SH-SY5Y (cell line): ENCODE measurements at regions not wholly inside any gene's neighbourhood (a gene's known extent, or its start where the extent isn't known, plus 50 kb on each side); places are given as distances from the start of the nearest gene placed in this dataset.

ENCODE experiments used
- GATA2 ChIP-seq: IDR thresholded peaks from 2 replicates; pipeline ENCODE4 v1.6.1; 2011; ENCODE audit warnings: mild to moderate bottlenecking, low read depth, low read length
- GATA3 ChIP-seq: IDR thresholded peaks from 2 replicates; pipeline ENCODE4 v1.6.1; 2011; ENCODE audit warnings: low read depth, mild to moderate bottlenecking, low read length, moderate library complexity

DNA sequence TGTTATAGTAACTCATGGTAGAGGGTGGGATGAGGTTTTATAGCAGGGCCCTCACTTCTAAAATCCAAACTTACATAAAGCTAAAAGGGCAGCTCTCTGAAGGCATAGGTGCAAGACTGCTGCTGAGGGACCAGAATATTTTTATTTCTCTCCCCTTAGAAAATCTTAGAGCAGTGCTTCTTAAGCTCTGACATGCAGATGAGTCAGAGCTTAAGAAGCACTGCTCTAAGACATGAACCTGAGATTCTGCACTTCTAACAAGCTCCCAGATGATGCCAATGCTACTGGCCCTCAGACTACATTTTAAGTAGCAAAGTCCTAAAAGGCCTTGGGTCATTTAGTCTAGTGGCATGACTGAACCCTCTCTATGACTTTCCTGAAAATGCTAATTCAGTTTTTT lies 97.6 kb upstream of the SPRY4 start:
- TF ChIP-seq GATA2 (no peak), GATA3 (no peak)

DNA sequence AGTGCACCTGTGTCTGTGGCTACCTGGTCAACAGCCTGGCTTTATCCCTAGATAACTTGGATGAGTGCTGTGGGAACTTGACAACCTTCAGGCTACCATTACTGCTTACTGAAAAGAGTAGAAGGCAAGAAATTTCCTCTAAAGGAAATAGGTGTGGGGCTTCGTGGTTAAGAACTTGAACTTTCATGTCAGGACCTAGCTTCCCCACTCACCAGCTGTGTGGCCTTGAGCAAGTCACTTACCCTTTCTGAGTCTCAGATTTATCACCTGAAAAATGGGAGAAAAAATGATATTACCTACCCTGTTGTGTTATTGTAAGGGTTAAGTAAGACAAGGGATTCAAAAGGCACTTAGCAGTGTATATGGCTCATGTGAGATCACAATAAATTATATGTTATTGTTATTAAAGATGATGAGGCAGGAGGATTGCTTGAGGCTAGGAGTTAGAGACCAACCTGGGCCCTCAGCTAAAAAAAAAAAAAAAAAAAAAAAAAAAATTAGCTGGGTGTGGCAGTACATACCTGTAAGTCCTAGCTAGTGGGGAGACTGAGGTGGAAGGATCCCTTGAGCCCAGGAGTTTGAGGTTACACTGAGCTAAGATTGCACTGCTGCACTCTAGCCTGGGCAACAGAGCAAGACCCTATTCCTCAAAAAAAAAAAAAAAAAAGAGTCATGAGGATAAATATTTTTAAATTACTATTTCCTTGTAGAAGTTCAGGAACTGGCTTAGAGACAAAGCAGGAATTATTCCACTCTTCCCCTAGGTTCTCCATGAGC lies 97.0 kb upstream of the SPRY4 start:
- TF ChIP-seq GATA2, result 0 out of 2 replicates have a peak, but pooled peaks have one; percentile 3
- TF ChIP-seq GATA3, result peak; percentile 17; the same call in 1 of the 2 replicates

DNA sequence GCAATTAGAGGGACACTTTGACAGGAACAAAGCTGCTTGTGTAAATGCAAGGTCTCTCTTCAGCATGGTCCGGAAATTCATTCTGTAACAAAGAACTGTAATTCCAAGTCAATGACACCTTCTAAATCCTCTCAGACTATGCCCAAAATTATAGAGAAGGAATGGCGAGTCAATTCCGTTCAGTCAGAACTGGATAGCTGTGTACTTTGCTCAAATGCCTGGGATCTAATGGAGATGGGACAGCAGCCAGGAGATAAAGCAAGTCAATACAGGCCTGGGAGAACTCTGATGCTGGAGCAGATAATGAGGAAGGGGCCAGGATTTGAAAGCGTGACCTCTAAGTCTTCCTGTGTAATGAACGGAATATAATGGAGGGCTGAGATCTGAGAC lies 96.4 kb upstream of the SPRY4 start:
- TF ChIP-seq GATA2 (peak; percentile 99), GATA3 (peak; percentile 94)

DNA sequence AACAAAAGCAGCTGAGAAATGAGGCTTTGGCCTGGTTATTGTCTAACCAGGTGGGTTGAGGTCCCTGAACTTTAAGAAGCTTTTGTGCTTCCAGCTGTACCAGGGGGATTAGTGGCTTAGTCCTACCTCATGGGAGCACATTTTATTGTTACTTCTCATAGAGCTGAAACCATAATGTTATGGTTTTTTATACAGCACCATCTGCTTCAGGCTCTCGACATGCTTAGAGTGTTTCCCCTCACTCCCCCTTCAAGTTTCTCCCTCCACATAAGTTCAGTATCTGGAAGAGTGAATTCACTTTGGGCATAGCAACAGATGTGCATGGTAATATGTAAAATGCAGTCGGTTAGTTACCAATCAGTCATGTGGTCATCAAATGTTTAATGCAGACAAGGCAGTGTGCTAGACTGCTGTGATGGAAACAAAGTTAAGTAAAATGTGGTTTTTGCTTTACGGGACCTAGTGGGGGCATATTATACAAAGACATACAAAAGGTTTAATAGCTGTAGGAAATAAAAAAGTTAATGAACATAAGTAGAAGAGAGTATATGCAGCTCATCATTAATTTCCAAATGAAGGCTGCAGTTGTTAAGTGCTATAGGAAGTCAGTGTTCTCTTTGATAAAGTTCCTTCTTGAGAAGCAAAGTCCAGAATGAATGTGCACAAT lies 95.9 kb upstream of the SPRY4 start:
- TF ChIP-seq GATA3, result no peak
- TF ChIP-seq GATA2, result no peak

DNA sequence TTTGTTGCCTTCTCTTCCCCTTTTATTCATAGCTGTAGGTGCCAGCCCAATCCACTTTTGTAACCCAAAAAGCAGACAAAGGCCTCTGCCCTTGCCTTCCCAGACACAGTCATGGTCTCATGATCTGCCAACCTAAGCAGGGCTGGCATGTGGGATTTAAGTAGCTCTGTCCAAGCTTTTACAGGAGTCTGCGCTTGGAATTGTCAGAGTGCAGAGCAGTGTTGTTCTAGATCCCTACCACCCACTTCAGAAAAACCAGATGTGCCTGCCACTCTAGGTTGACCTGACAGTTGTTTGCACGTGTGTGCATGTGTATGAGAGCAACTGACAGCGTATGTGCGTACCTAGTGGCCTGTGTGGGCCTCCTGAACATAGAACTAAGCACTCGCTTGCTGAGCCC lies 87.8 kb upstream of the SPRY4 start:
- TF ChIP-seq GATA3 (no peak), GATA2 (no peak)

DNA sequence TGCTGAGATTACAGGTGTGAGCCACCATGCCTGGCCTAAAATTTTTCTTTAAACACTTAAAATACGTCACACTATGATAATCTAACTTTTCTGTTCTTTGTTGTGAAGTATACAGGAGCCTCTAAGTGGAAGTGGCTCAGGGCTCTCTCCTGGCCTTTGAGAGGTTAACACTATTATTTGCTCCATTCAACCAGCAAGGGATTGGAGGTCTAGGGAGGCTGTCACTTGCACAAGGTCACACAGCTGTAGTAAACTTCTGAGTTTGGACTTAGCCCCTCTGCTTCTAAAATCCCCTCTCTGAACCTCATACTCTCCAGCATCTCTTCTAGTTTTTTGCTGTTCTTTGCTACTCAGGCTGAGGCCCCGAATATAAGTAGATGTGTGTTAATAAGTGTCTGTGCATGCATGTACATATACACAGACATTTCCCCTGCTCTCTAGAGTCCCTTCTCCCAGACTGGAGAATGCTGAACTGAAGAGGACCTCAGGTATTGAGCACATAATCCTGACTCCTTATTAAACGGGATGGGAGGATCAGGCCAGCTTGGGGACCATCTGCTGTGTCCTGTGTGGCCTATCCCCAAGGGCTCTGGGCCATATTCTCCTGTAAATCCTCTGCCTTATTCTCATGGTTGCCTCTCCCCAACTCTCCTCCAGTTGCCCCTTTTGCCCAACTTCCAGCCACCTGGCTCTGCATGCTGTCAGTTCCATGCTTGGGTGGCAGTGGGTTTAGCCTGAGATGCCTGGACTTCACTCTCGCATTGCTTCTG lies 87.0 kb upstream of the SPRY4 start:
- no peak for TF ChIP-seq GATA3
- TF ChIP-seq GATA2, result no peak

DNA sequence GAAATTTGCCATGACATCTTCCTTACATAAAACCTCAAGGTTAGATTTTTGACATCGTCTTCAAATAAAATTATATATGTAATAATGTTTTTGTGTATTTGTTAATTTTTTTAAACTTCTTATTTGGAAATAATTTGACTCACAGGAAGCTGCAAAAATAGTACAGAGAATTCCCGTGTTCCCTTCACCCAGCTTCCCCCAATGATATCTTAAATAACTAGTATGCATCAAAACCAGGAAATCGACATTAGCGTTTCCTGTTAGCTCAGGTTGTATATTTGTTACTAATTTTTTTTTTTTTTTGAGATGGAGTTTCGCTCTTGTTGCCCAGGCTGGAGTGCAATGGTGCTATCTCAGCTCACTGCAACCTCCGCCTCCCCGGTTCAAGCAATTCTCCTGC lies 86.3 kb upstream of the SPRY4 start:
- TF ChIP-seq GATA2, result no peak
- TF ChIP-seq GATA3, result no peak

DNA sequence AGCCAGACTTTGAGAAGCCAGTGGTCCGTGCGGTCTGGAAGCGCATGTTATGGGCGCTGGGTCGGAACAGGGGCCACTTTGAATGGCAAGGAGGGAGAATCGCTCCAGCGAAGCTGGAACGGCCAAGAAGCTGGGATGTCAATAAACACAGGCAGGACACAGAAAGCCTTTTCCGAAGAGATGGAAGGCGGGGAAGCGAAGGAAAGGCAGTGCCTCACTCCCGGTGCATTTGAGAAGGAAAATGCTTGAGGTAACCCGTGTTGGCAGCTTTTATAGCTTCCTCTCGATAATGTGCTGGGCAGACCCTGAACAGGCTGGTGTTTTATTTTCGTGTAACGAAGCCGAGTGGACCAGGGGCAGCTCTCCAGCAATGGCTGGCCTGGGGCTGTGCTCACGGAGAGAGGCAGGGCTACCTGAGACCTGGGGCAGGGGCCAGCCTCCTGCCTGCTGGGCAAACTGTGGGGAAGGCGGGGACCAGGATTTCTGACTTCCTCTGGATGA lies 84.2 kb upstream of the SPRY4 start:
- TF ChIP-seq GATA3 (no peak), GATA2 (no peak)

DNA sequence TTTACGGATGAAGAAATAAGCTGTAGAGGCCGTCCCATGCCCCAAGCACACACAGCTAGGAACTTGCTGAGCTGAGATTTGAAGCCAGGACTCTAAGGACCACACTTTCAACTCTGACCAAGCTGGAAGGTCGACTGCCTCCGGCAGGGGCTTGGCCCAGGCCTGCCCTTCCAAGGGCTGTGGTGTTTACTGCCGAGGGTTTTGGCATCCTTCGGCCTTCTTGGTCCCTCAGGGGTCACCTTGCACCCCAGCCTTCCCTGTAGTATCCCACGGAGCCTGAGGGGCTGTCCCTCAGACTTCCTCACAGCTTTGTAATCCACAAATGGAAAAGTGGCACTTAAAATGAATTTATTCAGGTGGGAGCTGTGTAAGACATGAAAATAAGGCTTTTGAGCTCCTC lies 83.7 kb upstream of the SPRY4 start:
- TF ChIP-seq GATA2, result no peak
- TF ChIP-seq GATA3, result no peak

DNA sequence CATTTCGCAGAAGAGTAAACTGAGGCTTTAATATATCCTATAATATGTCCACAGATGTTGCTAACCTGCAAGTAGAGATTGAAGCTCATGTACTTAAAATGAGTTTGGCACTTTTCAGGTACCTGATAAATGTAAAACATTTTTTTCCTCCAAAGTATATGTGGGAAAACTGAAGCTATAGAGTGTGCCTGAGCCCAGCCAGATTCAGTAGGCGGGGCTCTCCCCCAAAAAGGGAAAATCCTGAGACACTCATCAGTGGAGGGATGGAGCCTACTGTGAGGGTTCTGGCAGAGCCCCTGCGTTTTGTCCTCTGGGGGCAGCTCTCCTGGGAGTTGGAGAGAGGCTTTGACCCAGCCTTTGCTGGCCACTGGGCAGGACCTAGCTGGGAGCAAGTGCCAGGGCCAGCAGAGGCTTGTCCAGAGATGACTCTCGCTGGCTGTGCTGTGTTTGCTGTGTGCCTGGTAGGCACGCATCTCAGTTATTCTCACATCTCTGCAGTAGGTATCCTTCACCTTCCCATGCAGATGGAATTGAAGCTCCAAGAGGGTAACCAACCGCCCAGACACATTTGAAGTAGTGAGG lies 81.1 kb upstream of the SPRY4 start:
- TF ChIP-seq GATA3 (no peak), GATA2 (no peak)

DNA sequence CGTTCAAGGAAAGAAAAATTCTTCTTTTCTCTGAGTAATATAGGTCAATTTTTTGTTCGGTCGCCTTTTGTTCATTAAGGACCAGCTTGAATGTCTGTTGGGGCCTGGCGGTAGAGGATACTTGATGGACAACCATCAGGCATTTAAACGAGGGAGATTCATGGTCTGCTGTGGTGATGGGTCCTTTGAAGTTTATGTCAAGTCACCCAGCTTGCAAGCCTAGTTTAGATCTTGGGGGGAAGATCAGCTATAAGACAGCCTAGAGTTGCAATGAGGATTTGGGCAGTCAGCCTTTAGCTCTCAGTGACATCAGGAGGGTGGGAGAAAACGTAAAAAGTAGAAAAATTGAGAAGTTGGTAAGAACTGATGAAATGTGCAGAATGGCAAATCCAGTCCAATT lies 80.2 kb upstream of the SPRY4 start:
- TF ChIP-seq GATA2 (no peak), GATA3 (no peak)

DNA sequence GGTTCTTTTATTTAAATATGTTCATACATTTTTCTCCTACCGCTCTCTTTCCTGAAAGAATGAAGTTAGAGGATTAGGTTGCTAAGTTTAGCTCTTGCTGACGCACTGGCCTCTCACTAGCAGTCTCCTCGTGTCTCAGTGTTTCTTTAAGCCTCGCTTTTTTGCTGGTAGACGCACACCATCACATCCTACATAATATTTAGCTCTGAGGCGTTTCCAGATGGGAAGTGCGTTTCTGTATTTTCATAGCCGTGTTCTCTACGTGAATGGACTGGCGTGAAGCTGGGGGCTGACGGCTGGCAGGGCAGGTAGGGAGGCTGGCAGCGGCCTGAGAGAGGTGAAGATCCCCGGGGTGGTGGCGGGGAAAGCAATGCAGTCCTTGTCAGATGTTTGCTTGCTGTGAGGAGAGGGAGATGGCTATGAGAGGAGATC lies 79.2 kb upstream of the SPRY4 start:
- no peak for TF ChIP-seq GATA2
- no peak for TF ChIP-seq GATA3

DNA sequence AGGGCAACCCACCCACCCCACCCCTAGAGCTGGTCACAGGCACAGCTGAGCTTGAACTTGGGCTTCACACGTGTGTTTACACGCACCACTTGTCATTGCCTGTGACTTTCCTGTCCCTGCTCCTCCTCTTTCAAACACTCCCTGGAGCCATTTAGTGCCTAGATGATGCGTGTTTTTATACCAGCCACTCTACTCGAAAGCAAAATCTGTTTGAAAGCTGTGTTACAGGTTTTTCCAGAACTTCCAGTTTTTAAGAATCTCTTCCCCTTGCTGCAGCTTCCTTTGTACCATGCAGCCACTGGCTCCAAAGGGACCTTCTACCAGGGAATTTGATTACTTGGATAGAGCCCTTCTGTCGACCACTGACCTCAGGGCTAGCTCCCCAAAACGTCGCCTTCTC lies 78.8 kb upstream of the SPRY4 start:
- TF ChIP-seq GATA2 (no peak), GATA3 (no peak)

DNA sequence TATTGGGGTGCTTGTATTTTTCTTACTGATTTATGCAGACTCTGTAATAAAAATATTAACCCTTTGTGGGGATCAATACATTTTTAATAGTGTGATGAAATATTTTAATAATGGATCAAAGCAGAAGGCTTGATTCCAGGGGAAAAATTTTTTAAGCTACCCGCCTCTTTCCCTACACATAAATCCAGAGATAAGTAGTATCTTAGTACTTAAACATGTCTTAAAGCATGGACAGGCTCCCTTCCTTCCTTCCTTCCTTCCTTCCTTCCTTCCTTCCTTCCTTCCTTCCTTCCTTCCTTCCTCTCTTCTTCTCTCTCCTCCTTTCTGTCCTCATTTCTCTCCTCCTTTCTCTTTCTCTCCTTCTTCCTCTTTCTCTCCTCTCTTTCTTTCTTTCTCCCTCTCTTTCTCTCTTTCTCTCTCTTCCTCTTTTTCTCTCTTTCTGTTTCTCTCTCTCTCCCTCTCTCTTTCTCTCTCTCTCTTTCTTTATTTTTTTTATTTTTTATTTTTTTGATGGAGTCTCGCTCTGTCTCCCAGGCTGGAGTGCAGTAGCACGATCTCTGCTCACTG lies 78.0 kb upstream of the SPRY4 start:
- TF ChIP-seq GATA3 (no peak), GATA2 (no peak)
